ENCODE measurements at regions not wholly inside any gene's neighbourhood (a gene's known extent, or its start where the extent isn't known, plus 50 kb on each side); places are given as distances from the start of the nearest gene placed in this dataset.

GRCh38 chr6:159380114-159380513 lies 210.9 kb downstream of the FNDC1 start (continued):
- TF ChIP-seq ZBTB40 (IDR thresholded peaks at IDR 0.05) (no peak), ZBTB40 (CRISPR knock-in tag; IDR thresholded peaks at IDR 0.05) (no peak), TAF9B (IDR thresholded peaks at IDR 0.05; ENCODE audit: partially characterized antibody) (no peak), SMARCA5 (IDR thresholded peaks at IDR 0.05) (no peak), PREB (CRISPR knock-in tag; IDR thresholded peaks at IDR 0.05) (no peak), ZSCAN29 (IDR thresholded peaks at IDR 0.05) (no peak), ZKSCAN8 (CRISPR knock-in tag; IDR thresholded peaks at IDR 0.05) (no peak), HDAC6 (IDR thresholded peaks at IDR 0.05; ENCODE audit: low read depth, low read length) (no peak), ZNF124 (CRISPR knock-in tag; IDR thresholded peaks at IDR 0.05) (no peak), CREB1 (IDR thresholded peaks at IDR 0.05) (no peak), CREB1 (CRISPR knock-in tag; IDR thresholded peaks at IDR 0.05) (no peak), CBFA2T2 (conservative IDR thresholded peaks at IDR 0.05) (no peak), ZNF395 (CRISPR knock-in tag; IDR thresholded peaks at IDR 0.05) (no peak), EWSR1 (IDR thresholded peaks at IDR 0.05; ENCODE audit: borderline replicate concordance, low read depth, partially characterized antibody) (no peak)
- TF ChIP-seq, protein P1, sequence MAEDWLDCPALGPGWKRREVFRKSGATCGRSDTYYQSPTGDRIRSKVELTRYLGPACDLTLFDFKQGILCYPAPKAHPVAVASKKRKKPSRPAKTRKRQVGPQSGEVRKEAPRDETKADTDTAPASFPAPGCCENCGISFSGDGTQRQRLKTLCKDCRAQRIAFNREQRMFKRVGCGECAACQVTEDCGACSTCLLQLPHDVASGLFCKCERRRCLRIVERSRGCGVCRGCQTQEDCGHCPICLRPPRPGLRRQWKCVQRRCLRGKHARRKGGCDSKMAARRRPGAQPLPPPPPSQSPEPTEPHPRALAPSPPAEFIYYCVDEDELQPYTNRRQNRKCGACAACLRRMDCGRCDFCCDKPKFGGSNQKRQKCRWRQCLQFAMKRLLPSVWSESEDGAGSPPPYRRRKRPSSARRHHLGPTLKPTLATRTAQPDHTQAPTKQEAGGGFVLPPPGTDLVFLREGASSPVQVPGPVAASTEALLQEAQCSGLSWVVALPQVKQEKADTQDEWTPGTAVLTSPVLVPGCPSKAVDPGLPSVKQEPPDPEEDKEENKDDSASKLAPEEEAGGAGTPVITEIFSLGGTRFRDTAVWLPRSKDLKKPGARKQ (CRISPR knock-in tag; IDR thresholded peaks at IDR 0.05) = no peak

Measured in K562 (cell line).